GM12878 (cell line): ENCODE measurements at regions not wholly inside any gene's neighbourhood (a gene's known extent, or its start where the extent isn't known, plus 50 kb on each side); places are given as distances from the start of the nearest gene placed in this dataset.

Experiments used
- ATAC-seq: fragments of 200-7000 bp; cut with Tn5 transposase; 3 replicates; pipeline ENCODE4 v1.9.1; 2020; ENCODE audit warnings: mild to moderate bottlenecking, moderate library complexity
- BruUV-seq: library from RNA; stranded (reverse); fragments of 400-500 nt; replicated peaks from 2 replicates; lab custom pipeline; 2021; lab: Mats Ljungman, UMichigan
- CTCF ChIA-PET: fragments of 300-600 bp; sonication (Branson Sonifier 250); formaldehyde crosslinking; extraction: SDS; loops from one replicate; lab custom pipeline; 2021; ENCODE audit warnings: inconsistent platforms; lab: Yijun Ruan, JAX
- POLR2A ChIA-PET: fragments of 350-600 bp; formaldehyde crosslinking; extraction: SDS; loops from one replicate; lab custom pipeline; 2021; ENCODE audit warnings: inconsistent platforms; lab: Charles Lee
- RAD21 ChIA-PET: fragments of 300-600 bp; sonication (Branson Sonifier 250); formaldehyde crosslinking; loops from one replicate; lab custom pipeline; 2023; ENCODE audit warnings: antibody characterized with exemption; ENCODE audit not compliant: unreplicated experiment; lab: Charles Lee
- SMC1A ChIA-PET: fragments of 300-600 bp; sonication (Branson Sonifier 250); formaldehyde crosslinking; loops from one replicate; lab custom pipeline; 2023; ENCODE audit not compliant: unreplicated experiment, uncharacterized antibody; lab: Charles Lee
- DNase-seq: peaks from one replicate; pipeline ENCODE4 v3.0.0-alpha.2; 2011; ENCODE audit warnings: low read depth, low spot score
- FAIRE-seq: peaks from 3 replicates; lab custom pipeline; 2011; peaks lifted over from hg19 to GRCh38; lab: Jason Lieb, UNC
- H2AFZ ChIP-seq: 2 replicates; pipeline ENCODE4 v1.6.0; 2011; ENCODE audit warnings: low read depth, low read length, control low read depth; ENCODE audit not compliant: control insufficient read depth
- H3K27ac ChIP-seq: 2 replicates; pipeline ENCODE4 v1.5.1; 2011; ENCODE audit warnings: control low read depth; ENCODE audit not compliant: control insufficient read depth, insufficient read depth
- H3K27me3 ChIP-seq, 2 experiments: replicated peaks in 1 of 2; 2 replicates each; pipeline versions ENCODE4 v1.6.0 to v1.6.1; 2011; ENCODE audit warnings: low read length in 1 of 2; ENCODE audit not compliant: control insufficient read depth in 2 of 2, insufficient read depth in 2 of 2
- H3K36me3 ChIP-seq, 2 experiments: 2 replicates each; pipeline ENCODE4 v1.5.1; 2011; ENCODE audit warnings: low read length in 1 of 2; ENCODE audit not compliant: control insufficient read depth in 2 of 2, insufficient read depth in 2 of 2
- H3K4me1 ChIP-seq: 2 replicates; pipeline ENCODE4 v1.6.1; 2011; ENCODE audit warnings: mild to moderate bottlenecking, low read length, moderate library complexity, mixed read lengths; ENCODE audit not compliant: control insufficient read depth, insufficient read depth
- H3K4me2 ChIP-seq: 2 replicates; pipeline ENCODE4 v1.6.0; 2011; ENCODE audit warnings: control low read depth; ENCODE audit not compliant: control insufficient read depth, insufficient read depth
- H3K4me3 ChIP-seq: fragments of 200-600 bp; sonication (generic); 2 replicates; pipeline ENCODE4 v1.5.1; 2016
- H3K79me2 ChIP-seq: 2 replicates; pipeline ENCODE4 v1.6.0; 2011; ENCODE audit warnings: low read length; ENCODE audit not compliant: control insufficient read depth, insufficient read depth
- H3K9ac ChIP-seq: 2 replicates; pipeline ENCODE4 v1.8.0; 2011; ENCODE audit warnings: low read length, control low read depth, mixed read lengths; ENCODE audit not compliant: control insufficient read depth, insufficient read depth
- H3K9me3 ChIP-seq: replicated peaks from 3 replicates; pipeline ENCODE4 v1.5.1; 2011; ENCODE audit warnings: mild to moderate bottlenecking, low read length; ENCODE audit not compliant: control insufficient read depth, insufficient read depth
- H4K20me1 ChIP-seq: 2 replicates; pipeline ENCODE4 v1.6.0; 2011; ENCODE audit not compliant: control insufficient read depth, insufficient read depth
- CHD4 ChIP-seq: fragments of 200-600 bp; sonication (generic); IDR thresholded peaks from 2 replicates; pipeline ENCODE4 v1.6.1; 2016; ENCODE audit warnings: mild to moderate bottlenecking
- CUX1 ChIP-seq: IDR thresholded peaks from 2 replicates; pipeline ENCODE4 v1.6.1; 2012; ENCODE audit warnings: improper control_type of control experiment, low read depth, low read length; ENCODE audit not compliant: insufficient replicate concordance
- IRF3 ChIP-seq: fragments of 450-650 bp; IDR thresholded peaks from 2 replicates; pipeline ENCODE4 v1.6.1; 2014; ENCODE audit warnings: mild to moderate bottlenecking
- KDM1A ChIP-seq: fragments of 200-600 bp; sonication (generic); IDR thresholded peaks from 2 replicates; pipeline ENCODE4 v1.6.1; 2016; ENCODE audit warnings: borderline replicate concordance
- LARP7 ChIP-seq: fragments of 450-650 bp; IDR thresholded peaks from 2 replicates; pipeline ENCODE4 v1.6.1; 2017; ENCODE audit warnings: mild to moderate bottlenecking
- MAX ChIP-seq: IDR thresholded peaks from 2 replicates; pipeline ENCODE4 v1.6.1; 2012; ENCODE audit warnings: low read depth, low read length, improper control_type of control experiment
- MEF2B ChIP-seq: fragments of 450-650 bp; IDR thresholded peaks from 2 replicates; pipeline ENCODE4 v1.6.1; 2018; ENCODE audit warnings: mild to moderate bottlenecking, moderate library complexity; ENCODE audit not compliant: partially characterized antibody, poor library complexity, severe bottlenecking
- SPI1 ChIP-seq: IDR thresholded peaks from 2 replicates; pipeline ENCODE4 v1.6.1; 2011; ENCODE audit warnings: low read depth, mild to moderate bottlenecking, low read length, moderate library complexity, borderline replicate concordance; ENCODE audit not compliant: insufficient read depth
- SREBF2 ChIP-seq: IDR thresholded peaks from 2 replicates; pipeline ENCODE4 v1.6.1; 2012; ENCODE audit warnings: mild to moderate bottlenecking, low read length
- STAT3 ChIP-seq: IDR thresholded peaks from 2 replicates; pipeline ENCODE4 v1.6.1; 2011; ENCODE audit warnings: low read depth, low read length, improper control_type of control experiment
- TBL1XR1 ChIP-seq: IDR thresholded peaks from 2 replicates; pipeline ENCODE4 v1.6.1; 2012; ENCODE audit warnings: low read depth, low read length, improper control_type of control experiment
- ZBTB40 ChIP-seq: fragments of 450-650 bp; IDR thresholded peaks from 2 replicates; pipeline ENCODE4 v1.6.1; 2016; ENCODE audit warnings: mild to moderate bottlenecking, moderate library complexity, borderline replicate concordance
- WGBS: methylation state at CpG from one replicate; pipeline ENCODE4 v1.1.6; 2016; ENCODE audit warnings: low lambda C conversion rate; ENCODE audit not compliant: insufficient replicate concordance, insufficient coverage; ENCODE audit errors: missing lambda C conversion rate; 5-methylcytosine and 5-hydroxymethylcytosine counted together
- in situ Hi-C: fragments of 300-500 bp; cut with MboI; formaldehyde crosslinking; loops from 9 replicates; pipeline ENCODE4 v1.14.3; 2018; ENCODE audit warnings: mixed read lengths
- intact Hi-C: fragments of 100-400 bp; cut with micrococcal nuclease; formaldehyde crosslinking; loops from one replicate; pipeline ENCODE4 v1.14.2; 2022; ENCODE audit not compliant: unreplicated experiment

- no peak for TF ChIP-seq ZBTB40
- no peak for TF ChIP-seq TBL1XR1
- TF ChIP-seq IRF3: no peak
- TF ChIP-seq MEF2B: no peak
- no peak for TF ChIP-seq SREBF2
Measured at GRCh38 chr14:98819867-98820206, 452.2 kb downstream of the BCL11B start (continued).

- SMC1A ChIA-PET: no interaction called here
- no peaks in the 10 kb centered on the region for H3K4me1 ChIP-seq
- BruUV-seq: no TSS peak
- FAIRE-seq: no peak
- CTCF ChIA-PET: no interaction called here
- intact Hi-C loops (no loop called here), in situ Hi-C loops (no loop called here)
- H3K27me3 ChIP-seq: no peaks in the 10 kb centered on the region
- no peak for DNase-seq
- H3K27ac ChIP-seq: no peak overlapping the region
- WGBS: 12% methylated on average over 3 of the region's 3 CpGs
- no peak for ATAC-seq
- no peaks in the 10 kb centered on the region for H4K20me1 ChIP-seq
- no peaks in the 10 kb centered on the region for H3K79me2 ChIP-seq
- POLR2A ChIA-PET: no interaction called here
- no peak overlapping the region for H2AFZ ChIP-seq
- no peaks in the 10 kb centered on the region for H3K9me3 ChIP-seq
- RAD21 ChIA-PET: interaction anchor here (0.7 kb wide), 1 partner anchor 96 kb away, joined by 3 read pairs; no protein-coding TSS in a partner anchor
- no peak overlapping the region for H3K4me2 ChIP-seq
- H3K36me3 ChIP-seq: no peaks in the 10 kb centered on the region
- no peak overlapping the region for H3K9ac ChIP-seq
- no peak overlapping the region for H3K4me3 ChIP-seq
- TF ChIP-seq LARP7 (no peak), CUX1 (no peak), MAX (no peak), STAT3 (no peak), KDM1A (no peak), CHD4 (no peak), SPI1 (no peak)
Measured at GRCh38 chr14:98822917-98823316, 449.1 kb downstream of the BCL11B start.
